ENCODE measurements at regions not wholly inside any gene's neighbourhood (a gene's known extent, or its start where the extent isn't known, plus 50 kb on each side); places are given as distances from the start of the nearest gene placed in this dataset.

DNA sequence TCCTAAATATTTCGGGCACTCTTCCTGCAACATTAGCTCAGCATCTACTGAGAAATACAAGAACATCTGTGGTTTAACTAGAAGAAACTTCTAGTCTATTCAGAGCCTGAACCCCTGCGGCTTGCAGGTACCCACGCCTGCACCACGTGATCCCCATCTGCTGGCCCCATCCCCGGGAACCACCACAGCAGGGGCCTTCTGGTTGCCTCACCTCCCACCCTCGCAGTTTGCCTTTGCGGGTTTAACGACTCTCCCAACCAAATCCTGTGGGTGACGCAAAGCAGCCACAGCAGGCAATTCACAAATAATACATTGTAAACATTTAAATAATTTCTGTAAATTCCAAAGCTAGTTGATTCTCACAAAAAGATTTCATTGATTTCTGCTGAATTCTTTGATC lies 90.2 kb upstream of the TMEM18 start:
- in situ Hi-C loops (cut with HindIII; ENCODE audit: low pct_unique_long_range_greater_than_20kb, low sequenced_read_pairs), result no loop called here
- no peak for TF ChIP-seq JUND (IDR thresholded peaks at IDR 0.05; ENCODE audit: low read depth)
- DNase-seq (ENCODE audit: low read depth in 1 of 2, low spot score in 1 of 2), result no peak

DNA sequence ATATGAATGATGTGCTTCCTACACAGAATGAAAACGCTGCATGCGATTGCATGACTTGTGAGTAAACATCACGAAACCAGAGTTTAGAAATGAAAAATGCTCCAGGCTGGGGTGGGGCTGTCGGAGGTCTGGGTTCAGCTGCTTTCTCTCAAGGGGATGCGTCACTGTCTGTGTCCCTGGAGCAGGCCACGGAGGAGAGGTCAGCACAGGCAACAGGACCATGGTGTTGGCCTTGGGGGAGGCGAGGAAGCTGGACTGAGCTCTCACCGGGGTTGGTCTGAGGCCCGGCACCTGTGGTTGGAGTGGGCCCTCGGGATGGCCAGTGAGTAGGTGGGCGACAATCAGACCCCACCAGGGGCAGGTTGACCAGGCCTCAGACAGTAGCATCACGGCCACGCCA lies 89.0 kb upstream of the TMEM18 start:
- no peak for DNase-seq (ENCODE audit: low read depth in 1 of 2, low spot score in 1 of 2)
- in situ Hi-C loops (cut with HindIII; ENCODE audit: low pct_unique_long_range_greater_than_20kb, low sequenced_read_pairs), result no loop called here
- no peak for TF ChIP-seq JUND (IDR thresholded peaks at IDR 0.05; ENCODE audit: low read depth)

DNA sequence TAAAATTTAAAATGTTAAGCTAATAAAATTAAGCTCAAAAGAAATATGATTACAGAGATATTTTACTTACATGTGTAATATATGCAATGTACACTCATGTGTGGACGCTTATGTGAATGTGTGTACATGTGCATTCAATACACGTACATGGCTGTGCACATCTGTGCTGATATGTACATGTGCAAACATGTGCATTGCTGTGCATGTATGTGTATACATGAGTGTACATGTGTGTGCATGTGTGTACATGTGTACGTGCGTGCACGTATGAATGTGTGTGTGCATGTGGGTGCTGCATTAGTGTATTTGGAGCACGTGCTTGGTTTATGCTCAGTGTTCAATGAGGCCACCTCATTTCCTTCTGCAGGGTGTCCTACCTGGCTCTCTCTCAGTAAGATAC lies 88.2 kb upstream of the TMEM18 start:
- no peak for TF ChIP-seq JUND (IDR thresholded peaks at IDR 0.05; ENCODE audit: low read depth)
- DNase-seq (ENCODE audit: low read depth in 1 of 2, low spot score in 1 of 2), result no peak
- in situ Hi-C loops (cut with HindIII; ENCODE audit: low pct_unique_long_range_greater_than_20kb, low sequenced_read_pairs), result no loop called here

DNA sequence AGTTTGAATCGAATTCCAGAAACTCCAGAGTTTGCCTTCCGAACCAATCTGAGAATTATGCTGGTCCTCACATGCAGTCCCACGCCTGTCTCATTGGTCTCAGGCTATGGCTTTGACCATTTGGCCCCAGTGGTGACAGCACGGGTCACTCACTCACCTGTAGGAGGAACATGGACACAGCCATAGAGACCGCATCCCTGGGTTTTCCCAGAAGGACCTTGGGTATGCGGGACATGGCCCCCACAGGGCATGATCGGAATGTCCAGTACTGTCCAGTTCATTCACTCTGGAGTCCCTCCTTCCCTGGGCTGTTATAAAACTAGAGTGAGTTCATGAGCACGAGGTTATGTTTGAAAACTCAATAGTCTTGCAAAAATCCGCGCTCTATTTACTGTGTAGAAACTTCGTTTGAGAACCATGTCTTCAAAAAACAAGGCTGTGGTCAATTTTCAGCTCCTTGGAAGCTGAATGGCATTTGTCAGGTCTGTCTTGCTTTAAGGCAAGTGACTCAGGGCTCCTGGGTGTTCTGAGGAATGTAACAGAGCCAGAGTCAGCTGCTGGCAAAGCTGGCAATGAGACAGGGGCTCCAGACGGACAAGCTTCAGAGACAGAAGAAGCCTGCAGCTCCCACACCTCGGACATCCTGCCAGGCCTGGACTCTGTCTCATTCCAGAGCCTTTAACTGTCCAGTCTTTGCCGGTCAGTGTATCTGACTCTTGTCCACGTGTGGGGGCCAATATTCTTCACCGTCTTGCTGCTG lies 86.7 kb upstream of the TMEM18 start:
- in situ Hi-C loops (cut with HindIII; ENCODE audit: low pct_unique_long_range_greater_than_20kb, low sequenced_read_pairs), result no loop called here
- TF ChIP-seq JUND (IDR thresholded peaks at IDR 0.05; ENCODE audit: low read depth), result no peak

DNA sequence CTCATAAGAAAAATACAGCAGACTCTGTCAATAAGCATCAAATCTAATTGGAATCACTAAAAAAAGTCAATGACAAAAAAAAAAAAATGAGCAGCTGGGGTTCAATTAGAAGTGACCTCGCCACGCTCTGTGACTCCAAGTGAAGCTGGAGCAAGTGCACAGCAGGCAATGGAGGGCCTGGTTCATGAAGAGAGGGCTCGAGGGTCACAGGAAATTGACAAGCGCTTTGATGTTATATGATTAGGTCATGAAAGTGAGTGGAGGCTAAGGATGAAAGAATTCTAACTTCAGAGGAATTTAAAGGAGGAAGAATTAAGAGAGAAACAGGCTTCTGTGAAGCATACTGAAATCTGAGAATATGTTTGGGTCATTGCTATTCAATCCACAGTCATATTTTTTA lies 85.4 kb upstream of the TMEM18 start:
- in situ Hi-C loops (cut with HindIII; ENCODE audit: low pct_unique_long_range_greater_than_20kb, low sequenced_read_pairs), result no loop called here
- no peak for DNase-seq (ENCODE audit: low read depth in 1 of 2, low spot score in 1 of 2)
- no peak for TF ChIP-seq JUND (IDR thresholded peaks at IDR 0.05; ENCODE audit: low read depth)

More for the DNA sequence above, 86.7 kb upstream of the TMEM18 start:
- DNase-seq (ENCODE audit: low read depth in 1 of 2, low spot score in 1 of 2), result peak; percentile 53 to 69

DNA sequence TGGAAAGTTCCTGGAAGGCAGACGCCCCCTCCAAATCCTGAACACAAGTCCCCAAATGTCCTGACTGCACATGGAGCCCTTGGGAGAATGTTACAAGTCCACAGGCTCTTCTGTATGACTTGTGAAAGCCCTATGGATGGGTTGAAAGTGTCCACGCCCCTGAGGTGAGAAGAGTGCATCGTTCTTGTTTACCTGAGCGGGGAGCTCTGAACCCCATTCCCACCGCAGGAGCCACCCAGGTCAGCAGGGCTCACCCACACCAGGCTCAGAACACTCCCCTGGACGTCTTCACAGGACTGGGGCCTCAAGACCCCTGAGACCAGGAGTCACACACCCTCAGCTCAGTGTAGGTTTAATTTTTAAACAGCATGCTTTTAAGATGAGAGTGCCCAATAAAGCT lies 84.2 kb upstream of the TMEM18 start:
- no peak for TF ChIP-seq JUND (IDR thresholded peaks at IDR 0.05; ENCODE audit: low read depth)
- in situ Hi-C loops (cut with HindIII; ENCODE audit: low pct_unique_long_range_greater_than_20kb, low sequenced_read_pairs), result no loop called here
- DNase-seq (ENCODE audit: low read depth in 1 of 2, low spot score in 1 of 2), result no peak

DNA sequence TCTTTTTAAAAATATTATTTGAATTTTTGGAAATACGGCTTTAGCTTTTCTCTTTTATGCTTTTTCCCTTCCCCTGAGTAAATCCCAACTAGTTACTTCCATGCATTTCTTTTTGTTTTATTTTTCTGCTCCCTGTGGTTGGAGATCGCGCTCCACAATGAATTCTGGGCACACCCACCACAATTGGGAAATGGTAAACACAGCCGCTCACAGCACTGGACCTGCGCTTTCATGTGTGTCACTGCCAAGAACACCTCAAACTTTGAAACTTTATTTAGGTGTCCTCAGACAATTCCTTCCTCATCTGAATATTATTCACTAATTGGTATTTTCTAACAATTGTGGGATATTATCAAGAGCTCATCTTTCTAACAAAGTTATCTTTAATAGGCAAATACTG lies 82.8 kb upstream of the TMEM18 start:
- no peak for TF ChIP-seq JUND (IDR thresholded peaks at IDR 0.05; ENCODE audit: low read depth)
- no peak for DNase-seq (ENCODE audit: low read depth in 1 of 2, low spot score in 1 of 2)
- in situ Hi-C loops (cut with HindIII; ENCODE audit: low pct_unique_long_range_greater_than_20kb, low sequenced_read_pairs), result no loop called here

DNA sequence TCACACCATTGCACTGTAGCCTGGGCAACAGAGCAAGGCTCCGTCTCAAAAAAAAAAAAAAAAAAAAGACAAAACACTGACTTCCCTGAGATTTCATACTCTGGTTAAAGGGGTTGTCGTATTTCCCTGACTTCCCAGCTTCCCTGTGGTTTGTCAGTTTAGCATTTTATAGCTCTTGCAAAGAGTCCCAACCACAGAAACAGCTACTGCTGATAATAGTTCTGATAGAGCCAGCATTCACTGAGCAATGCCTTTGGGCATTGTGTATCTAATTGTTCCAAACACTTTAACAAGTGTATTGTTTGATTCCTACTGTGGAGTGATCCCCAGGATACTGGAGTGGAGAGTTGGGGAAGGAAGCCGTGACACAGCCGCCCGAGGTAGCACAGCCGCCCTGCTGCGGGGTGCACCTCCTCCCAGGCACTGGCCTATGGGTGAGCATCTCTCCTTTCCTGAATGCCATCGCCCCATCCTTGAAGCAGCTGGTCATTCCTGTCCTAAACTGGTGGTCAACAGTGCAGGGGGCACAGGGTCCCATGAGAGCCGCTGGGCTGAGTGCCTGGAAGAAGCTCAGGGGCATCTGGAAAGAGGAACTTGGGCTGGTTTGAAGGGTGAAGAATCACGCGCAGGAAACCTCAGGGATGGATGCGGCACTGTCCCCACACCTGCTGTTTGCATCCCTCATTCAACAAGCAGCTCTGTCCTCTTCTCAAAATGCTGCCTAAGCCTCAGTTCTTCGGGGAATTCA lies 81.0 kb upstream of the TMEM18 start:
- no peak for DNase-seq (ENCODE audit: low read depth in 1 of 2, low spot score in 1 of 2)
- in situ Hi-C loops (cut with HindIII; ENCODE audit: low pct_unique_long_range_greater_than_20kb, low sequenced_read_pairs), result no loop called here
- TF ChIP-seq JUND (IDR thresholded peaks at IDR 0.05; ENCODE audit: low read depth), result no peak

DNA sequence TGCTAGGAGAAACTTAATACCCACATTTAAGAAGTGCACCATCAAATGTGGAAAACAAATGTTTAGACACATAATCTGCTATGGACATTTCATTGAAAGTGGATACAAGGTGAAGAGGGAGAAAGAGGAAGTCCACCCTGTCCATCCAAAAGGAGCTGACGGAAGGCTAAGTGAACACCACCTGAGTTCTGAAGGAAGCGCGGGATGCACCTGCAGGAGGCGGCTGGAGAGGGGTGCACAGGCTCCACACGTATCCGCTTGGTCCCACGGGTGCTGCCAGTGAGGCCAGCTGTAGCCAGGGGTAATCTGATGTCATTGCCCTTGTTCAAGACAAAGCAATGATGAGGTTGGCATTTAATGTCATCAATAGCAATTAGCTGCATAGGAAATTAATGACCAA lies 75.9 kb upstream of the TMEM18 start:
- no peak for DNase-seq (ENCODE audit: low read depth in 1 of 2, low spot score in 1 of 2)
- no peak for TF ChIP-seq JUND (IDR thresholded peaks at IDR 0.05; ENCODE audit: low read depth)
- in situ Hi-C loops (cut with HindIII; ENCODE audit: low pct_unique_long_range_greater_than_20kb, low sequenced_read_pairs), result no loop called here

DNA sequence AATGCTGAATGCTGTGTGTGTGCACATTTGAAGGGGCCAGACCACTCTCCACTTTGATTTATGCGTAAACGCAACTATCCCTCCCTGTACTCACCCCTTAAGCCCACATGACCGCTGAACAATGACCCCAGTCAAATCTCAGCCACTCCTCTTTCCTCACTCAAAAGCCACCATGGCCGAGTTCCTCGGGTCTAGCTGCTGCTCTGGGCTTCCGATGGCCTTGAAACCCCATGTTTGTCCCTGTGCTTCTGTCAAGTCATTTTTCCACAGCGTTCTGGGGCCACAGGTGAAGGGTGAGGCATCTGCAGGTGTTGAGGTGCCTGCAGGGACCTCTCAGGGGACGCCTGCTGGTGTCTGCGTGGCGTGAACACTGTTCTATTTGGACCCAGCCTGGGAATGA lies 74.3 kb upstream of the TMEM18 start:
- no peak for TF ChIP-seq JUND (IDR thresholded peaks at IDR 0.05; ENCODE audit: low read depth)
- no peak for DNase-seq (ENCODE audit: low read depth in 1 of 2, low spot score in 1 of 2)
- in situ Hi-C loops (cut with HindIII; ENCODE audit: low pct_unique_long_range_greater_than_20kb, low sequenced_read_pairs), result no loop called here

DNA sequence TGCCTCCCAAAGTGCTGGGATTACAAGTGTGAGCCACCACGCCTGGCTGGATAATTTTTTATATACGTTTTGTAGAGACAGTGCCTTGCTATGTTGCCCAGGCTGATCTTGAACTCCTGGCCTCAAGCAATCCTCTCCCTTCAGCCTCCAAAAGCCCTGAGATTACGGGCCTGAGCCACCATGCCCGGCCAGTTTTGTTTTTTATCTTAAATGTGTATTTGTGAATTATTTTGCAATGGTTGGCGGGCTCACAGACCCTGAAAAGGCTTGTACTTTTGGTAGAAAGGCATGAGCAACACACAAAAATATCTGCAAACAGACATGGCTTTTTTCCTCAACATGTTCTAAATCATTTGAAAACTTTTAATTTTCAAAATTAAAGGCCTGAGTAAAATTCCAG lies 73.4 kb upstream of the TMEM18 start:
- no peak for DNase-seq (ENCODE audit: low read depth in 1 of 2, low spot score in 1 of 2)
- in situ Hi-C loops (cut with HindIII; ENCODE audit: low pct_unique_long_range_greater_than_20kb, low sequenced_read_pairs), result no loop called here
- no peak for TF ChIP-seq JUND (IDR thresholded peaks at IDR 0.05; ENCODE audit: low read depth)

DNA sequence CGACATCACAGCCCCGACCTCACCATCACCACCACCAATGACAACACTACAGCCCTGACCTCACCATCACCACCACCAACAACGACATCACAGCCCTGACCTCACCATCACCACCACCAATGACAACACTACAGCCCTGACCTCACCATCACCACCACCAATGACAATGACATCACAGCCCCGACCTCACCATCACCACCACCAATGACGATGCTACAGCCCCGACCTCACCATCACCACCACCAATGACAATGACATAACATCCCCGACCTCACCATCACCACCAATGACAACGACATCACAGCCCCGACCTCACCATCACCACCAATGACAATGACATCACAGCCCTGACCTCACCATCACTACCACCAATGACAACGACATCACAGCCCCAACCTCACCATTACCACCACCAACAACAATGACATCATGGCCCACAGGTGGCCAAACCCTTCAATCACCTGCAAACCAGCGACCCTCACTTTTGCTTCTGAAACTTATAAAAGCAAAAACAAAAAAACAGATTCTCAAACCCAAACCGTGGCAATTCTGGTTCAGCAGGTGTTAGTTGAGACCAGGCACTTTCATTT lies 70.7 kb upstream of the TMEM18 start:
- in situ Hi-C loops (cut with HindIII; ENCODE audit: low pct_unique_long_range_greater_than_20kb, low sequenced_read_pairs), result no loop called here
- no peak for TF ChIP-seq JUND (IDR thresholded peaks at IDR 0.05; ENCODE audit: low read depth)
- DNase-seq (ENCODE audit: low read depth in 1 of 2, low spot score in 1 of 2), result no peak

DNA sequence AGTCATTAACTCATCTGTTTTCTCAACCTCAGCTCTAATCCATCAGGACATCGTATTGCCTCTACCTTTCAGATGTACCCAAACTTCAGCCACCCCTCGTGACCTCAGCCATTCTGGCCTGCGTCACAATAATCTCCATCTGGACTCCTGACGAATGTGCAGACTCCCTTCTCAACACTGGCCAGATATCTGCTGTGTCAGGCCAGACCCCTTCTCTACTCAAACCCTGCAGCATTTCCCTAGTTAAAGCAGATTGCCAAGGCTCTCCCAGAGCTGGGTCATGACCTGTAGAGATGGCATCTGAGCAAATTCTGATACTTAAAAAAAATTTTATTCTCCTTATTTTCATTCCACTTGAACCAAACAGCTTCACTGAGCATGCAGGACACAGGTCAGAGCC lies 69.5 kb upstream of the TMEM18 start:
- no peak for TF ChIP-seq JUND (IDR thresholded peaks at IDR 0.05; ENCODE audit: low read depth)
- no peak for DNase-seq (ENCODE audit: low read depth in 1 of 2, low spot score in 1 of 2)
- in situ Hi-C loops (cut with HindIII; ENCODE audit: low pct_unique_long_range_greater_than_20kb, low sequenced_read_pairs), result no loop called here

Data from T47D (cell line).